ENCODE measurements at regions not wholly inside any gene's neighbourhood (a gene's known extent, or its start where the extent isn't known, plus 50 kb on each side); places are given as distances from the start of the nearest gene placed in this dataset.
"Not testable (repeated sequence)": the region's sequence is repeated elsewhere in the genome, so short reads cannot be mapped to it uniquely, and the experiment has no call there.

DNA sequence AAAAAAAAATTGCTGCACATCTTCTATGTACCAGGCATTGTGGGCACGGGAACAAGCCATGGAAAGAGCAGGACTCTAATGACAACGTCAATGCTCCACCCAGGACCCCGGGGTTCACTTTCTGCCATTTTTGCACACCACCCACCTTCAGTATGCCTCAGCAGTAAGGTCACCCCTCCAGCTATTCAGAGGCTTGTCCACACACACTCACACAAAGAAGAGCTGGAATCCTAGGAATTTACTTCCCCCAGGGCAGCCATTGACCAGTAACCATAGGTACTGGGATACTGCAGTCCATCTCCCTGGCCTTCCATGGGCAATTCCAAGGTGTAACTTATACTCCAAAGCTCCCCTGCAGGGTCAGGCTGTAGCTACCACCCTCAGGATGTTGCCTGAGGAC is 170.8 kb downstream of the SUCLG1 start:
- DNase-seq (ENCODE audit: low spot score), result no peak

GRCh38 chr2:84286878-84287277 is 172.2 kb downstream of the SUCLG1 start:
- DNase-seq (ENCODE audit: low spot score), result no peak

- DNase-seq (ENCODE audit: low spot score), result no peak
These were observed 173.9 kb downstream of the SUCLG1 start for GRCh38 chr2:84285056-84285747.

- no peak for DNase-seq (ENCODE audit: low spot score)
These were observed 175.6 kb downstream of the SUCLG1 start for GRCh38 chr2:84283506-84283905.

DNA sequence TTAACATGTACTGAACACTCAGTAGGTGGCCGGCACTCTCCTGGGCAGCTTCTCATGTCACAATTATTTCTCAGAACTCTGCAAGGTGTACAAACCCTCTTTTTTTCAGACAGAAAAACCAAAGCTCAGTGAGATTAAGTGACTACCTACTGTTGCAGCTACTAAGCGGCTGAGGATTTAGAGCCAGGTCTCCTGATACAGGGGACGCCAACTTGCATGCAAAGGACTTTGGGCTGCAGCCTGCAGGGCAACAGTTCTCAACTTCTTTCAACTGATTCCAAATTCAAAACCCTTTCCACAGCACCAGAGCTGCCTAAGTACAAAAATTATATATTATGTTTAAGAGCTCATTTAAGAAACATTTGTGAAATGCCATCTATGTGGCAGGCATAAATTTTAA is 177.6 kb downstream of the SUCLG1 start:
- DNase-seq (ENCODE audit: low spot score), result no peak

GRCh38 chr2:84280873-84281272 is 178.2 kb downstream of the SUCLG1 start:
- DNase-seq (ENCODE audit: low spot score), result no peak

DNA sequence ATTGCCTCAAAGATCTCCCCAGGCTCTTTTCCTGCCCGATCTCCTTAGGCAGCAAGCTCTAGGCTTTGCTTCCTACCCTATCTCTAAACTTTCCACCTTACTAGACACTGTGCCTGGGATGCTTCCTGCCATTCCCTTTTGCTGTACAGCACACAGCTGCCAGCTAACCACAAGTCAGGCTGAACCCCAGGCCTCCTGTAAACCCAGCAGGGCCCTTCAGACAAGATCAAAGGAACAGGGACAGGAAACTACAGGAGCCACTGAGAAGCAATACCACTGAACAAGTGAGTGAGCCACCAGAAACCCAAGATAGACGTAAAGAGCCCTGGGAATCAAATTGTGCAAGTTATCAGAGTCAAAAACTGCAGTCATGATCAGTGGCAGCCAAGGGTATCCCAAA is 180.7 kb downstream of the SUCLG1 start:
- no peak for DNase-seq (ENCODE audit: low spot score)

DNA sequence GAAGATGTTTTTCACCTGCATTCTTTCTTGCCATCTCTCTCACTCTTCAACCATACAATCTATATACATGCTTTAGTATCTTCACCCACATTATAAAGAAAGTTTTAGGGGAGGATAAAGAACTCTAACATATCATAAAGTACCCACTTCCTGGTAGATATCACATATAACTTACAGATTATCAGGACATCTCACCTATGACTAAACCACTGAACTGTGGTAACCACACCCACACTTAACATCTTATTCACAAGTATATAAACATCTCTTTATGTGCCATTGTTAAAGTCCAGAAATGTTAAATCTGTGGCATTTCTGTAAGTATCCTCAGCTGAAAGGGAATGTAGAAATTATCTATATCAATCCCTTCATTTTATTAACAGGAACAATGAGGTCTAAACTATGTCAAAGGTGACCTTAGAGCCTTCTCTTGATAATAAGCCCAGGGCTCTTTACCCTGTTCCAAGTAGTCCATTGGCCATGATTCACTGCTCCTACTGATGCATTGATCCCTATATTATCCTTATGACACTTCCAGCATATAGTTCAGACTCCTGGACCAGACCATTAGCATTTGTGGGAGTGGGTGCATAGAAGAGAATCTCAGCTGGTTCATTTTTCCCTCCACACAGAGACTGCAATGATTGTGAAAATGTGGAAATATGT is 182.4 kb downstream of the SUCLG1 start:
- DNase-seq (ENCODE audit: low spot score), result no peak

DNA sequence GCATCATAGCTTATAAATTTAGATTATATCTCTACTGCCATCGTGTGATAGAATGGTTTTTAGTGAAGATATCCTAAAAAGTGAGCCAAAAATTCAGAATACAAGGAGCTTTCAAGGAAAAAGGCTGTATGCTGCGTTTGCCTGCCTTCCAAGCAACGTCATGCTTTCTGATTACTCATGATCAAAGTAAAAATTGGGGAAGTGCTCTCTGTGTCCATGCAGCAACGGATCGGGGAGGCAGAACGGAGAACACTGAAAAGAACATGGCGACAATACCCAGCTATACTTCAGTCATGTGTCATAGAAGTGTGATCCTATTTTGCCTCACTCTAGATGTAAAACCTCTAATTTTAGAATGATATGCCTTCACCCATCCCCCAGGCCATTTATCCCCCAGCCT is 185.7 kb downstream of the SUCLG1 start:
- DNase-seq (ENCODE audit: low spot score), result no peak

- DNase-seq (ENCODE audit: low spot score), result no peak
These were observed 187.1 kb downstream of the SUCLG1 start for GRCh38 chr2:84271977-84272376.

- DNase-seq (ENCODE audit: low spot score), result peak; percentile 37
These were observed 201.2 kb downstream of the SUCLG1 start for GRCh38 chr2:84257831-84258230.

DNA sequence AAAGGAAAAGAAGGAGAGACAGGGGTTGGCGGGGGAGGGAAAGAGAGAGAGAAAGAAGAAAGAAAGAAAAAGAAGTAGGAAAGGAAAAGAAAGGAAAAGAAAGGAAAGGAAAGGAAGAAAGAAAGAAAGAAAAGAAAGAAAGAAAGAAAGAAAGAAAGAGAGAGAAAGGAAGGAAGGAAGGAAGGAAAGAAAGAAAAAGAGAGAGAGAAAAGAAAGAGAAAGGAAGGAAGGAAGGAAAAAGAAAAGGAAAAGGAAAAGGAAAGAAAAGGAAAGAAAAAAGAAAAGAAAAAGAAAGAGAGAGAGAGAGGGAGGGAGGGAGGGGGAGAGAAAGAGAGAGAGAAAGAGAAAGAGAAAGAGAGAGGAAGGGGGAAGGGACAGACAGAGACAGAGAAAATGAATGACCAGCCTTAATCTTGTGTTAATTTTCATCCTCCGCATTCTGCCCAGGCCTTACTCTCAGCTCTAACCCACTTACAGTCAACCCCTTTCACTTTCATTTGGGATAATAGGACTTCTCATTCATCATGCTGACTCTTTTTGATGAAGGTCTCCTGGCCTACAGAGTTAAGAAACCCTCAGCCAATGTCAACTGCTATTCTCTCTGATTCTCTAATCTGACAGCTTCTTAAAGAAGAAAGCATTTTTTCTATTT is 207.3 kb downstream of the SUCLG1 start:
- DNase-seq (ENCODE audit: low spot score), result no peak

GRCh38 chr2:84249140-84249539 is 209.9 kb downstream of the SUCLG1 start:
- no peak for DNase-seq (ENCODE audit: low spot score)

DNA sequence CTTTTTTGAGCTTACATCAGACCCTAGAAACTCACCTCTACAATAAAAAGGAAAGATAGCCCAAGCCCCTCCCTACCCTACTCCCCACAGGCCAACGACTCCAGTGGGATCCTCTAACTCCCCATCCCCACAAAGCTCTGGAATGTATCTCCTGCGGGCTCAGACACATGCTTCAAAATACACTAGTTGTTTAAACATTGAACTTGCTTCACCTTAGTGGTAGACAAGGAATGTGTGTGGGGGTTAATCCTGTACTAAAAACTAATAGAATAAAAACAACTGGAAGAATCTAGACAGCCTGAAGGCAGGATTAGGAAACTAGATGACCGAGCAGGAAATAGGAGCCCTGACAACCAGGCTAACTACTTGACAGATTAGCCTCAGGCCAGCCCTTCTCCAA is 211.5 kb downstream of the SUCLG1 start:
- DNase-seq (ENCODE audit: low spot score), result no peak

DNA sequence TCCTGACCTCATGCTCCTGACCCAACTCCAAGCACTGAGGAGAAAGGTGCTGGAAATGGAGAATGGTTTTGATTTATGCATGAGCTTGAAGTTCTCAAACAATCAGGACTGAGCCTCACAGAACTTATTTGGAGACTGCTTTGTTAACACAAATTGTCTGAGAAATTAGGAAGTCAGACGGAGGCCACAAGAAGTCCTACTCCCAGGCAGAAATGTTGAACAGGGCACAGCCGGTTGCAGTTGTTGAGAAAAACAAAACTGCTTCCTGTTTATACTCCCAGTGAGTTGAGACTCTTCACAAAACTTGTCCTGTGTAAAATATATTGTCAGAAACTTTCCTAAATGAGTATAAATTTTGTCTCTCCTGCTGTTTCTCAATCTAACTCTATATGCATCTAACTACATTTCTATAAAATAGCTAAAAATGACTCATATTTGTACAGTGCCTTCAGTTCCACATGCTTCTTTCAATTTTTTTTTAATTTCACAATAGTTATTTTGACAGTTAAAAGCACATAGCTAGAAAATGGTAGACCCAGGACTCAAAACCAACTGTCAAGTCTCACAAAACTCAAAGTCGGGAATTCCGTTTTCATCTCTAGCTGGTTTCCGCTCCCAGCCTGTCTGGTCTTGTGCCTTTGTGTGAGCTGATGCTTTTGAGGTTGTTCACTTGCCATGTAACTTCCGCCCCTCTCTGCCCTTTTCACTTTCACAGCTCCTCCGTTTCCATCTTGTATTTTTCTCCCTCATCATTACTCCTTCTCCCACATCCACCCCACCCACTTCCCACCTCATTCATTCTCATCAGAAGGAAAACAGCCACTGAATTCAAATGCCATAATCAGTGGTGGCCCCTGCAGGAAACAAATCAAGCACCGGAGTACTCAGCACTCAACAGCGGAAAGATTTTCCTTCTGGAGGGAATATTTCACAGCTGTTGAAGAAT is 215.0 kb downstream of the SUCLG1 start:
- no peak for DNase-seq (ENCODE audit: low spot score)

DNA sequence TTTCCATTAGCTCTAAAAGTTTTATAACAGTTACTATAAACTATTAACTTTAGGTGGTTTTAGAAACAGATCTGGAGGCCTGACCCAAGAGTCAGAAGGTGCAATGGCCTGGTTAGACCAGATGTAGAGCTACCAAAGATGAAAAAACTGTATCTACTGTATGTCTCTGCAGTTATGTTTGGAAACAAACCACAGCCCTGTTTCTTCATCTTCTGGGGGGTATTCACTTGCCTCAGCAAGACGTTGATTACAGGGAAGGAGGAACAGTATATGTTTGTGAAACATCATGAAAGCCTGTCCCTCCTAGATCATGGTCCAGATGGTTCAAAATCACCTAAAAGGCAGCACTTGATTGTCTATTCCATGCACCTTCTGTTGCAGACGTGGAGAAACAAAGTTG is 220.2 kb downstream of the SUCLG1 start:
- no peak for DNase-seq (ENCODE audit: low spot score)

DNA sequence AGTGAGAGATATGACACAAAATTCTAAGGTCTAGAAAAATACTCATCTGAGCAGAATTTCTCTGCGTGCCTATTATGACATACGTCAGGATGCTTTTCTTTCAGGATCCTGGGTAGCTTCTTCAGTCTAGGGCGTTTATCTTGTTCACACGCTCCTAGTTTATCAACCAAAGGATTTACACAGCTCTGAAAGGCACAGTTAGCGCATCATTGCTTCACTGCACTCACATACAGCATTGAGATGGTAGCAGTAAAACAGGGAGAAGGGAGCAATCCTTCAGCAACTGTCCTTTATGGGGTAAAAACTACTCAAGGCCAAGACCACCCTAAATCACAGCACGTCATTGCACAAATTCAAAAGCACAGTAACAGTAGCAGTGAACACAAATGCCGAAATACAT is 222.8 kb downstream of the SUCLG1 start:
- DNase-seq (ENCODE audit: low spot score), result no peak

GRCh38 chr2:84234103-84234502 is 225.0 kb downstream of the SUCLG1 start:
- no peak for DNase-seq (ENCODE audit: low spot score)

DNA sequence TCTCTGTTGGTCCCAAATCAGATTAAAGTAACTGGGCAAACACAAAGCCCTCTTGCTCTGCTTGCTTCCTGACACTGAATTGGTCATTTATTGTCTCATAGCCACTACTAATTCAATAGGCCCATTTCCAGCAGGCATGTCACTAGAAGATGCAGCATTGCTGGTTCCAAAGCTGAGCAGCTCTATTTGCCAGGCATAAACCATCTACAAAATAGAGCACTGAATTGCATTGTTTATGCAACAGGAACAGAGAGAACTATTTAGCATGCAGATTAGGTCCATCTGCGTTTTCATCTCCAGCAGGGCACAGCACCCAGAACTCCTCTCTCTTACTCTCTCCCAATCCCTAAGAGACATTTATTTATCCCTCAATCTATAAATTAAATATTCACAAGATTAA is 227.6 kb downstream of the SUCLG1 start:
- DNase-seq (ENCODE audit: low spot score), result no peak

DNA sequence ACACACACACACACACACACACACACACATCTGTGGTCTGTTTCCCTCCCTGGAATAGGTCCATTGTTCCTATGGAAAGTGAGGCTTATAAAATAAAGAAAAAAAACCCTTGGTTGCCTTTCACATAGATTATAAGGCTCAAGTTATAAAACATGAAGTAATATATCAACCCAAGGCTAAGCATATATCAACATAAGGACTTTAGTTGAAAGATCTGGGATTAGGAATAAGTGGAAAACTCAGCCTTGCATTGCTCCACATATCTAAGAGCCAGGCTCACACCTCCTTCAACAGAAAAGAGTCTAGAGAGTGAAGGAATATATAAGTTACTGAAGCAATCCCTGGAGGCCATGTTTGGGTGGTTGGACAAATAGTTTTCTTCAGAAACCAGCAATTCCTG is 235.0 kb downstream of the SUCLG1 start:
- DNase-seq (ENCODE audit: low spot score), result no peak

GRCh38 chr2:84223191-84223590 is 235.9 kb downstream of the SUCLG1 start:
- DNase-seq (ENCODE audit: low spot score), result no peak

DNA sequence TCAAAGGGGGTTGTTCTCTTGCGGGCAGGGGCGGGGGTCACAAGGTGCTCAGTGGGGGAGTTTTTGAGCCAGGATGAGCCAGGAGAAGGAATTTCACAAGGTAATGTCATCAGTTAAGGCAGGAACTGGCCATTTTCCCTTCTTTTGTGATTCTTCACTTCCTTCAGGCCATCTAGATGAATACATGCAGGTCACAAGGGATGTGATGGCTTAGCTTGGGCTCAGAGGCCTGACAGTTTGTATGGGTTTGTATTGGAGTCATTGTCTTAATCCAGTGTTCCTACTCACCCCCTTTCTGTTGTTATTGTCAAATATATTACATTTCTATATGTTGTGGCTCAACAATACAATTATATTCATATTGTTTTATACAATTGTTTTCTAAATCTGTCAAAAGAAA is 238.0 kb downstream of the SUCLG1 start:
- not testable (repeated sequence) for DNase-seq (ENCODE audit: low spot score)
